MCF 10A (cell line): ENCODE measurements at regions not wholly inside any gene's neighbourhood (a gene's known extent, or its start where the extent isn't known, plus 50 kb on each side); places are given as distances from the start of the nearest gene placed in this dataset.

ENCODE experiments used
- BruUV-seq: library from RNA; stranded (reverse); fragments of 400-500 nt; replicated peaks from 2 replicates; lab custom pipeline; 2021; lab: Mats Ljungman, UMichigan
- CTCF ChIA-PET: fragments of 300-600 bp; sonication (Branson Sonifier 250); formaldehyde crosslinking; extraction: SDS; loops from one replicate; lab custom pipeline; 2021; ENCODE audit warnings: antibody characterized with exemption, inconsistent platforms; lab: Yijun Ruan, JAX
- POLR2A ChIA-PET: fragments of 300-600, 350-650 bp; sonication (Branson Sonifier 250); formaldehyde crosslinking; extraction: SDS; loops from one replicate; lab custom pipeline; 2020; ENCODE audit warnings: antibody characterized with exemption, inconsistent platforms; lab: Yijun Ruan, JAX
- DNase-seq: peaks from one replicate; pipeline ENCODE4 v3.0.0-alpha.2; 2018; ENCODE audit not compliant: unreplicated experiment
- H3K27ac Mint-ChIP-seq: one replicate; pipeline ENCODE4 v1.8.0; 2022; ENCODE audit warnings: mild to moderate bottlenecking, low read depth, mixed read lengths; ENCODE audit not compliant: unreplicated experiment
- H3K27me3 Mint-ChIP-seq: one replicate; pipeline ENCODE4 v1.8.0; 2022; ENCODE audit warnings: mixed read lengths; ENCODE audit not compliant: insufficient read depth, unreplicated experiment
- H3K36me3 Mint-ChIP-seq: one replicate; pipeline ENCODE4 v1.8.0; 2022; ENCODE audit warnings: mild to moderate bottlenecking, moderate library complexity, mixed read lengths; ENCODE audit not compliant: insufficient read depth, unreplicated experiment
- H3K4me1 Mint-ChIP-seq: one replicate; pipeline ENCODE4 v1.8.0; 2022; ENCODE audit warnings: mixed read lengths; ENCODE audit not compliant: insufficient read depth, unreplicated experiment
- H3K4me3 Mint-ChIP-seq: one replicate; pipeline ENCODE4 v1.8.0; 2022; ENCODE audit warnings: mild to moderate bottlenecking, moderate library complexity, mixed read lengths; ENCODE audit not compliant: unreplicated experiment
- H3K9me3 Mint-ChIP-seq: one replicate; pipeline ENCODE4 v1.8.0; 2022; ENCODE audit warnings: mixed read lengths; ENCODE audit not compliant: unreplicated experiment
- CTCF ChIP-seq: fragments of 200-600 bp; IDR thresholded peaks from one replicate; pipeline ENCODE4 v1.8.0; 2022; ENCODE audit warnings: antibody characterized with exemption, mild to moderate bottlenecking; ENCODE audit not compliant: unreplicated experiment
- intact Hi-C: fragments of 100-400 bp; cut with micrococcal nuclease; formaldehyde crosslinking; loops from 2 replicates; pipeline ENCODE4 v1.14.1; 2022

GRCh38 chr7:25381818-25382589 lies 153.7 kb upstream of the NPVF start:
- ChIA-PET POLR2A (no interaction called here), CTCF (interaction anchor here (0.5 to 3.4 kb wide), 7 partner anchors 8 to 472 kb away, joined by 3 to 18 read pairs (median 5); no protein-coding TSS in a partner anchor)
- H3K4me1 Mint-ChIP-seq: no peaks in the 10 kb centered on the region
- BruUV-seq: no TSS peak
- no peaks in the 10 kb centered on the region for H3K36me3 Mint-ChIP-seq
- no peak overlapping the region for H3K27ac Mint-ChIP-seq
- peaks cover 71% of the 10 kb centered on the region for H3K27me3 Mint-ChIP-seq
- H3K4me3 Mint-ChIP-seq: no peak overlapping the region
- intact Hi-C loops: no loop called here
- no peaks in the 10 kb centered on the region for H3K9me3 Mint-ChIP-seq
- no peak for TF ChIP-seq CTCF
- no peak for DNase-seq

GRCh38 chr7:25382869-25383268 lies 154.6 kb upstream of the NPVF start:
- intact Hi-C loops: no loop called here
- H3K27ac Mint-ChIP-seq: no peak overlapping the region
- ChIA-PET CTCF (interaction anchor here (0.7 to 3.4 kb wide), 4 partner anchors 7 to 183 kb away, joined by 3 to 18 read pairs (median 6); no protein-coding TSS in a partner anchor), POLR2A (no interaction called here)
- no peak overlapping the region for H3K4me3 Mint-ChIP-seq
- H3K9me3 Mint-ChIP-seq: no peaks in the 10 kb centered on the region
- H3K36me3 Mint-ChIP-seq: no peaks in the 10 kb centered on the region
- no peak for TF ChIP-seq CTCF
- no TSS peak for BruUV-seq
- peaks cover 80% of the 10 kb centered on the region for H3K27me3 Mint-ChIP-seq
- H3K4me1 Mint-ChIP-seq: no peaks in the 10 kb centered on the region
- DNase-seq: no peak

GRCh38 chr7:25383402-25383801 lies 155.1 kb upstream of the NPVF start:
- Mint-ChIP-seq H3K4me3 (no peak overlapping the region), H3K9me3 (no peaks in the 10 kb centered on the region), H3K36me3 (no peaks in the 10 kb centered on the region), H3K4me1 (no peaks in the 10 kb centered on the region), H3K27ac (no peak overlapping the region), H3K27me3 (peaks cover 85% of the 10 kb centered on the region)
- no peak for DNase-seq
- no TSS peak for BruUV-seq
- ChIA-PET POLR2A (interaction anchor here (0.6 kb wide), 1 partner anchor 15 kb away, joined by 3 read pairs; no protein-coding TSS in a partner anchor), CTCF (interaction anchor here (0.7 to 2.5 kb wide), 3 partner anchors 123 to 184 kb away, joined by 3 to 8 read pairs (median 4); no protein-coding TSS in a partner anchor)
- intact Hi-C loops: no loop called here
- no peak for TF ChIP-seq CTCF

- intact Hi-C loops: no loop called here
- Mint-ChIP-seq H3K27me3 (peaks cover 96% of the 10 kb centered on the region), H3K9me3 (no peaks in the 10 kb centered on the region), H3K4me3 (no peak overlapping the region), H3K4me1 (no peaks in the 10 kb centered on the region), H3K36me3 (no peaks in the 10 kb centered on the region), H3K27ac (no peak overlapping the region)
- TF ChIP-seq CTCF: no peak
- BruUV-seq: no TSS peak
- ChIA-PET POLR2A (no interaction called here), CTCF (interaction anchor here (1.0 to 2.6 kb wide), 4 partner anchors 120 to 390 kb away, joined by 3 to 10 read pairs (median 7); no protein-coding TSS in a partner anchor)
- DNase-seq: no peak
These were observed 156.7 kb upstream of the NPVF start for GRCh38 chr7:25384788-25385505.
